ENCODE measurements at regions not wholly inside any gene's neighbourhood (a gene's known extent, or its start where the extent isn't known, plus 50 kb on each side); places are given as distances from the start of the nearest gene placed in this dataset.
A peak's percentile ranks its signal among the peaks of the same experiment; 100 is the strongest.
"Not testable (repeated sequence)": the region's sequence is repeated elsewhere in the genome, so short reads cannot be mapped to it uniquely, and the experiment has no call there.

- FAIRE-seq (no peak), DNase-seq (ENCODE audit: insufficient read length) (no peak)
- TF ChIP-seq POLR2A (IDR thresholded peaks at IDR 0.05; ENCODE audit: low read depth, low read length) (no peak), POLR2AphosphoS5 (IDR thresholded peaks at IDR 0.05; ENCODE audit: low read depth, low read length) (no peak), TAF1 (IDR thresholded peaks at IDR 0.05; ENCODE audit: borderline replicate concordance, low read depth, low read length) (no peak)
Observed at GRCh38 chr11:92601048-92601447, 368.4 kb upstream of the MTNR1B start.

GRCh38 chr11:92605667-92606066, 363.8 kb upstream of the MTNR1B start:
- no peak for TF ChIP-seq TAF1 (IDR thresholded peaks at IDR 0.05; ENCODE audit: borderline replicate concordance, low read depth, low read length)
- TF ChIP-seq POLR2AphosphoS5 (IDR thresholded peaks at IDR 0.05; ENCODE audit: low read depth, low read length), result no peak
- no peak for TF ChIP-seq POLR2A (IDR thresholded peaks at IDR 0.05; ENCODE audit: low read depth, low read length)
- FAIRE-seq (no peak), DNase-seq (ENCODE audit: insufficient read length) (no peak)

DNA sequence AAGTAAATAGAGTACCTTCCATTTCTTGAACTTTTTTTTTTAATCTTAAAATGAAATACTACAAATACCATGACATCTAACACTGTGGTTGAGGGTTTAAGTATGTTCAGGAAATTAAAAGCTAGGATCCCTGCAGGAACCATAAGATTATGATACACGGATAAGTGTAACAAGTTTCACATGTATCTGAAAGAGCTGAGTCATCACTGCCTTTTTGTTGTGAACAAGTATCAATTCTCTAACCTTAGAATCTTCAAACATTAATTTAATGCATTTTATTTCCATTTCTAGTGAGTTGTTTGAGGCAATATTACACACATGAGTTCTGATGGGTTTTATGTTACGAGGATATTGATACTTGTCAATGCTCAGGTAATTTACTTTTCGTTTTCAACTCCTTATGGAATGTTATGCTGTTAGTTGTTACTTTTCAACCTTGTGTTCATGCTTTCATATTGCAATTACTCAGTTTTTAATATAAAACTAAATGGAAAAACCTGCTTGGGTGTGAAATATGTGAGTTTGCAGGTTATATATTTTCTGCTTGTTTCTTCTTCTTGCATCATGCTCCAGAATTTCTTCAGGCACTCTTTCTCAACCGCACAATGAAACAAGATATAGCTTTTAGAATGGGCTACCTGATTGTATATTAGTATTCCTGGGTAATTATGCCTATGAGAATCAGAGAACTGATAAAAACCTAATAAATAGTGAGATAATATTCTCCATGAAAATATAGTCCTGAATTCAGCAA, 361.3 kb upstream of the MTNR1B start:
- no peak for TF ChIP-seq POLR2A (IDR thresholded peaks at IDR 0.05; ENCODE audit: low read depth, low read length)
- no peak for TF ChIP-seq POLR2AphosphoS5 (IDR thresholded peaks at IDR 0.05; ENCODE audit: low read depth, low read length)
- TF ChIP-seq TAF1 (IDR thresholded peaks at IDR 0.05; ENCODE audit: borderline replicate concordance, low read depth, low read length), result no peak
- DNase-seq (ENCODE audit: insufficient read length), result no peak
- no peak for FAIRE-seq

- no peak for DNase-seq (ENCODE audit: insufficient read length)
- TF ChIP-seq POLR2AphosphoS5 (IDR thresholded peaks at IDR 0.05; ENCODE audit: low read depth, low read length) (no peak), TAF1 (IDR thresholded peaks at IDR 0.05; ENCODE audit: borderline replicate concordance, low read depth, low read length) (no peak), POLR2A (IDR thresholded peaks at IDR 0.05; ENCODE audit: low read depth, low read length) (no peak)
- no peak for FAIRE-seq
Observed at GRCh38 chr11:92611157-92611556, 358.3 kb upstream of the MTNR1B start.

DNA sequence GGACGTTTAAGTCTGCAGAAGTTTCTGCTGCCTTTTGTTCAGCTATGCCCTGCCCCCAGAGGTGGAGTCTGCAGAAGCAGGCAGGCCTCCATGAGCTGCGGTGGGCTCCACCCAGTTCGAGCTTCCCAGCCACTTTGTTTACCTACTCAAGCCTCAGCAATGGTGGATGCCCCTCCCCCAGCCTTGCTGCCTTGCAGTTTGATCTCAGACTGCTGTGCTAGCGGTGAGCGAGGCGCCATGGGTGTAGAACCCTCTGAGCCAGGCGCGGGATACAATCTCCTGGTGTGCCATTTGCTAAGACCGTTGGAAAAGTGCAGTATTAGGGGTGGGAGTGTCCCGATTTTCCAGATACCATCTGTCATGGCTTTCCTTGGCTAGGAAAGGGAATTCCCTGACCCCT, 351.4 kb upstream of the MTNR1B start:
- FAIRE-seq; DNase-seq (ENCODE audit: insufficient read length): not testable (repeated sequence)

DNA sequence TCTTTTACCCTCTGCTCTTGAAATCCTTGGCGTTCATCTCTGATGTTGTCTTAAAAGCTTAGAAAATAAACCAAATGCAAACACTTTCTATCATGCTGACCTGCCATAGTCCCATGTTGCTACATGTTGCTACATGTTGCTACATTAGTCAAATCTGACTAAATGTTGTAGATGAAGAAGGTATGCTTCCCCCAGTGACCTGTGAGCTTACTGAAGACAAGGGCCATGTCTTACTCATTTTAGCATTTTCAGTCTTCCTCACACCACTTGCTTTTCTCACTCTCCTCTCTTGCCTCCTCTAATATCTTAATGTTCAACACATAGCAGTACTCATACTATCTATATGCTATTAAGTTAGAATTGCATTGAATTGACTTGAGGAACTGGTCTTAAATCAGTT, 346.4 kb upstream of the MTNR1B start:
- no peak for DNase-seq (ENCODE audit: insufficient read length)
- FAIRE-seq, result peak; percentile 93
- TF ChIP-seq POLR2A (IDR thresholded peaks at IDR 0.05; ENCODE audit: low read depth, low read length), result no peak
- TF ChIP-seq TAF1 (IDR thresholded peaks at IDR 0.05; ENCODE audit: borderline replicate concordance, low read depth, low read length), result no peak
- TF ChIP-seq POLR2AphosphoS5 (IDR thresholded peaks at IDR 0.05; ENCODE audit: low read depth, low read length), result no peak

GRCh38 chr11:92625894-92626293, 343.6 kb upstream of the MTNR1B start:
- FAIRE-seq, result no peak
- no peak for DNase-seq (ENCODE audit: insufficient read length)
- no peak for TF ChIP-seq POLR2AphosphoS5 (IDR thresholded peaks at IDR 0.05; ENCODE audit: low read depth, low read length)
- no peak for TF ChIP-seq TAF1 (IDR thresholded peaks at IDR 0.05; ENCODE audit: borderline replicate concordance, low read depth, low read length)
- no peak for TF ChIP-seq POLR2A (IDR thresholded peaks at IDR 0.05; ENCODE audit: low read depth, low read length)

DNA sequence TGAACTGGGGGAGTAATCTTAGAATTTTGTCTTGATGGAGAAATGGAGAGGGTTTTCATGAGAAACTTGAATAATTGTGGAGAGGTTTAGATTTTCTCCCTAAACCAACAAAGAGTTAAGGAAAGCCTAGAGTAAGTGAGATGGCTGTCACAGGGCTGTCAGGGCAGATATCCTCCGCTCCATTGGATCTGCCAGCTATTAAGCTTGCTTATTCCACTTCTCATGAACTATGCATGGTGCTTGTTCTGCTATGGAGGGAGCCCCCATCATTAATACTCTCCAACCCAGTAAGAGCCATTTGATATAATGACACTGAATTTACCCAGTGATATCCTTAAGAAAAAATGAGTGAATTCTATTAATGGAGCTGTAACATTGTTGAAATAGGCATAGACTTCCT, 342.8 kb upstream of the MTNR1B start:
- no peak for DNase-seq (ENCODE audit: insufficient read length)
- no peak for FAIRE-seq
- TF ChIP-seq POLR2AphosphoS5 (IDR thresholded peaks at IDR 0.05; ENCODE audit: low read depth, low read length) (no peak), POLR2A (IDR thresholded peaks at IDR 0.05; ENCODE audit: low read depth, low read length) (no peak), TAF1 (IDR thresholded peaks at IDR 0.05; ENCODE audit: borderline replicate concordance, low read depth, low read length) (no peak)

DNA sequence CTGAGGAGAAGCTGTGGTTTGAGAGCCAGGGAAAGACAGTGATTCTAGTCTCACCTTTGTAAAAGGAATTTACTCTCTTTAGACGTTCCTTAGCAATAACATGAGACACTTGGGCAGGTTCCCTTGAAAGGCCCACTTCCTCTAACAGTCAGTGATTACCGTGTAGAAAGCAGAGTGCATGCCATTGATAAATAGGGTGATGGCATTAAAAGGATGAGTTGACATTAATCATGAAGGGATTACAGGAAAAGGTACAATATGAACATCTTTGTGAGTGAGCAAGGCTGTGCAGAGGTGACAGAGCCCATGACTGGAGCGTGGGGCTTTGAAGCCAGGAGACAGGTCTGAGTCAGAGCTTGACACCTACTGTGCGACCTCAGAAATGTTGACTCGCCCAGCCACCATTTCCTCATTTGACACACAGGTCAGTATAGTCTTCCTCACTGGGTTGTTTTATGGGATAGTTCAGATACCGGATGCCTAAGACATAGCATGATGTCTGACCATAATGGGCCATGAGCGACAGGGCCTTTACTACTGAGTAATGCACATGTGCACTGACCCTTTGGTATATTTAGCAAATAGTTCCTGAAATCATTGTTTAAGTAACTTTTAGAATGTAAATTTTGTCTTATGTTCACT, 341.7 kb upstream of the MTNR1B start:
- FAIRE-seq, result peak; percentile 73
- TF ChIP-seq POLR2A (IDR thresholded peaks at IDR 0.05; ENCODE audit: low read depth, low read length) (no peak), TAF1 (IDR thresholded peaks at IDR 0.05; ENCODE audit: borderline replicate concordance, low read depth, low read length) (no peak), POLR2AphosphoS5 (IDR thresholded peaks at IDR 0.05; ENCODE audit: low read depth, low read length) (no peak)
- no peak for DNase-seq (ENCODE audit: insufficient read length)

- FAIRE-seq (peak; percentile 68), DNase-seq (ENCODE audit: insufficient read length) (no peak)
- TF ChIP-seq POLR2A (IDR thresholded peaks at IDR 0.05; ENCODE audit: low read depth, low read length), result no peak
- TF ChIP-seq TAF1 (IDR thresholded peaks at IDR 0.05; ENCODE audit: borderline replicate concordance, low read depth, low read length), result no peak
- no peak for TF ChIP-seq POLR2AphosphoS5 (IDR thresholded peaks at IDR 0.05; ENCODE audit: low read depth, low read length)
Observed at GRCh38 chr11:92628401-92629292, 340.8 kb upstream of the MTNR1B start.

- DNase-seq (ENCODE audit: insufficient read length) (no peak), FAIRE-seq (no peak)
- TF ChIP-seq POLR2AphosphoS5 (IDR thresholded peaks at IDR 0.05; ENCODE audit: low read depth, low read length) (no peak), POLR2A (IDR thresholded peaks at IDR 0.05; ENCODE audit: low read depth, low read length) (no peak), TAF1 (IDR thresholded peaks at IDR 0.05; ENCODE audit: borderline replicate concordance, low read depth, low read length) (no peak)
Observed at GRCh38 chr11:92632495-92632894, 337.0 kb upstream of the MTNR1B start.
